Caco-2 (cell line): ENCODE measurements at regions not wholly inside any gene's neighbourhood (a gene's known extent, or its start where the extent isn't known, plus 50 kb on each side); places are given as distances from the start of the nearest gene placed in this dataset.

ENCODE experiments used
- BruUV-seq: library from RNA; stranded (reverse); fragments of 400-500 nt; replicated peaks from 2 replicates; lab custom pipeline; 2021; lab: Mats Ljungman, UMichigan
- CTCF ChIA-PET: fragments of 300-600 bp; sonication (Branson Sonifier 250); formaldehyde crosslinking; loops from one replicate; lab custom pipeline; 2022; ENCODE audit warnings: antibody characterized with exemption; lab: Charles Lee
- POLR2A ChIA-PET: fragments of 300-600 bp; sonication (Branson Sonifier 250); formaldehyde crosslinking; loops from one replicate; lab custom pipeline; 2022; ENCODE audit warnings: antibody characterized with exemption; lab: Charles Lee
- DNase-seq, 2 experiments: peaks; one replicate each; pipeline versions ENCODE4 v3.0.0 to v3.0.0-alpha.2; 2020 to 2022
- H3K27me3 ChIP-seq: replicated peaks from 2 replicates; pipeline ENCODE4 v1.6.0; 2011; ENCODE audit warnings: low read length; ENCODE audit not compliant: control insufficient read depth, insufficient read depth
- H3K36me3 ChIP-seq: 2 replicates; pipeline ENCODE4 v1.5.1; 2011; ENCODE audit warnings: low read length; ENCODE audit not compliant: control insufficient read depth, insufficient read depth
- H3K4me1 ChIP-seq: fragments of 250-450 bp; sonication (Bioruptor Pico); 2 replicates; pipeline ENCODE4 v1.5.1; 2020; ENCODE audit warnings: mild to moderate bottlenecking
- H3K4me3 ChIP-seq: 2 replicates; pipeline ENCODE4 v1.5.1; 2011; ENCODE audit warnings: low read depth, mild to moderate bottlenecking, control low read depth, low read length
- H3K9me3 ChIP-seq: fragments of 250-450 bp; sonication (Bioruptor Pico); 2 replicates; pipeline ENCODE4 v1.5.1; 2020; ENCODE audit warnings: mild to moderate bottlenecking, moderate library complexity
- H3K27ac Mint-ChIP-seq: one replicate; pipeline ENCODE4 v1.8.0; 2022; ENCODE audit warnings: mixed read lengths; ENCODE audit not compliant: unreplicated experiment
- H3K27me3 Mint-ChIP-seq: one replicate; pipeline ENCODE4 v1.8.0; 2022; ENCODE audit warnings: mixed read lengths; ENCODE audit not compliant: insufficient read depth, unreplicated experiment
- H3K36me3 Mint-ChIP-seq: one replicate; pipeline ENCODE4 v1.8.0; 2022; ENCODE audit warnings: mild to moderate bottlenecking, mixed read lengths; ENCODE audit not compliant: insufficient read depth, unreplicated experiment
- H3K4me1 Mint-ChIP-seq: one replicate; pipeline ENCODE4 v1.8.0; 2022; ENCODE audit warnings: low read depth, mixed read lengths; ENCODE audit not compliant: unreplicated experiment
- H3K4me3 Mint-ChIP-seq: one replicate; pipeline ENCODE4 v1.8.0; 2022; ENCODE audit warnings: mild to moderate bottlenecking, moderate library complexity, mixed read lengths; ENCODE audit not compliant: unreplicated experiment
- H3K9me3 Mint-ChIP-seq: one replicate; pipeline ENCODE4 v1.8.0; 2022; ENCODE audit warnings: mixed read lengths; ENCODE audit not compliant: unreplicated experiment
- intact Hi-C: fragments of 100-400 bp; cut with micrococcal nuclease; formaldehyde crosslinking; loops from one replicate; pipeline ENCODE4 v1.10.0; 2022; ENCODE audit not compliant: unreplicated experiment
- TF ChIP-seq, protein P1 (sequence below), 2 experiments: fragments of 200-600 bp in 1 of 2; IDR thresholded peaks; 1 replicate in 1 of 2; 2 replicates in 1 of 2; pipeline versions ENCODE4 v1.5.1 to v1.8.0; 2011 to 2022; ENCODE audit warnings: antibody characterized with exemption in 1 of 2, control low read depth in 1 of 2, inconsistent platforms in 1 of 2, low read depth in 1 of 2, low read length in 1 of 2, mild to moderate bottlenecking in 1 of 2, moderate library complexity in 1 of 2; ENCODE audit not compliant: insufficient read depth in 1 of 2, severe bottlenecking in 1 of 2, unreplicated experiment in 1 of 2

DNA sequence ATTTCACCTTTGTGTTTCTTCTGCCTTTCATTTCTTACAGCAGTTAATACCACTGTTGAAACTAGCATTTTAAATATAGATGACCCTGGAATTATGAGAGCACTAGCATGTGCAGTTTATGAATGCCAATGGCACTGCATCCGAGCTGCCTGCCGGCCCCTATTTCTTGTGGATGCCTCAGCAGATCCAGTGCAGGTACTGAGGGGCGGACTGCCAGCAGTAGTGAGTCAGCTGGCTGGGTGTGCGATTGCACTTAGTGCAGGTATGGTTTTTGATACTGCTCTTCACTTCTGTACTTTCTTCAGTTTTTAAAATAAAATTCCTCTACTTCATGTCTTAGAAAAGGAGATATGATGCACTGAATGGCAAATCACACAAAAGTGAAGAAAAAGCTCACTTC lies 453.0 kb downstream of the DIPK2A start:
- intact Hi-C loops, result no loop called here
- H3K9me3 Mint-ChIP-seq, result no peaks in the 10 kb centered on the region
- DNase-seq, result no peak
- BruUV-seq, result no TSS peak
- H3K36me3 Mint-ChIP-seq, result no peaks in the 10 kb centered on the region
- no peaks in the 10 kb centered on the region for H3K4me1 Mint-ChIP-seq
- TF ChIP-seq, protein P1, sequence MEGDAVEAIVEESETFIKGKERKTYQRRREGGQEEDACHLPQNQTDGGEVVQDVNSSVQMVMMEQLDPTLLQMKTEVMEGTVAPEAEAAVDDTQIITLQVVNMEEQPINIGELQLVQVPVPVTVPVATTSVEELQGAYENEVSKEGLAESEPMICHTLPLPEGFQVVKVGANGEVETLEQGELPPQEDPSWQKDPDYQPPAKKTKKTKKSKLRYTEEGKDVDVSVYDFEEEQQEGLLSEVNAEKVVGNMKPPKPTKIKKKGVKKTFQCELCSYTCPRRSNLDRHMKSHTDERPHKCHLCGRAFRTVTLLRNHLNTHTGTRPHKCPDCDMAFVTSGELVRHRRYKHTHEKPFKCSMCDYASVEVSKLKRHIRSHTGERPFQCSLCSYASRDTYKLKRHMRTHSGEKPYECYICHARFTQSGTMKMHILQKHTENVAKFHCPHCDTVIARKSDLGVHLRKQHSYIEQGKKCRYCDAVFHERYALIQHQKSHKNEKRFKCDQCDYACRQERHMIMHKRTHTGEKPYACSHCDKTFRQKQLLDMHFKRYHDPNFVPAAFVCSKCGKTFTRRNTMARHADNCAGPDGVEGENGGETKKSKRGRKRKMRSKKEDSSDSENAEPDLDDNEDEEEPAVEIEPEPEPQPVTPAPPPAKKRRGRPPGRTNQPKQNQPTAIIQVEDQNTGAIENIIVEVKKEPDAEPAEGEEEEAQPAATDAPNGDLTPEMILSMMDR (IDR thresholded peaks at IDR 0.05; ENCODE audit: insufficient read depth in 1 of 2, low read depth in 1 of 2, low read length in 1 of 2, severe bottlenecking in 1 of 2, unreplicated experiment in 1 of 2), result no peak
- ChIA-PET POLR2A (no interaction called here), CTCF (no interaction called here)
- no peaks in the 10 kb centered on the region for H3K9me3 ChIP-seq
- H3K36me3 ChIP-seq, result no peaks in the 10 kb centered on the region
- no peaks in the 10 kb centered on the region for H3K4me1 ChIP-seq
- H3K4me3 ChIP-seq, result no peak overlapping the region
- H3K27me3 Mint-ChIP-seq, result no peaks in the 10 kb centered on the region
- H3K27ac Mint-ChIP-seq, result no peak overlapping the region
- no peak overlapping the region for H3K4me3 Mint-ChIP-seq
- no peaks in the 10 kb centered on the region for H3K27me3 ChIP-seq

DNA sequence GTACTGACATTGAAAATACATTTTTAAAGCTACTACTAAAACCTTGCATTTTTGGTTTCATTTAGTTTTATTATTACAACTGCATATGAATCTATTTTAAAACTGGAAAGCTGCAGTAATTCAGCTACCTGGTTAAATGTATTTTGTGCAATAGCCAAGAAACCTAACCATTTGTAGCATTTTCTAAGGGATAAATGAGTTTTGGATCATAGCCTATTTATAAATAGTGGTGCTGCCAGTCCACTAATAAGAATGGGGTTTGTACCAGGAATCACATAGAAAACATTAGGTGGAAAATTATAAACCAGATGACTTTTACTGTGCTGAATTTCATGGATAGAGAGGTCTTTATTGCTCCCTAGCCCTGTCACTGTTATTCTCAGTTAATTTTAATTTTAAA lies 454.7 kb downstream of the DIPK2A start:
- H3K27me3 ChIP-seq, result no peaks in the 10 kb centered on the region
- H3K27ac Mint-ChIP-seq, result no peak overlapping the region
- ChIA-PET POLR2A (no interaction called here), CTCF (no interaction called here)
- no peak overlapping the region for H3K4me3 ChIP-seq
- TF ChIP-seq, protein P1 (IDR thresholded peaks at IDR 0.05; ENCODE audit: insufficient read depth in 1 of 2, low read depth in 1 of 2, low read length in 1 of 2, severe bottlenecking in 1 of 2, unreplicated experiment in 1 of 2), result no peak
- H3K36me3 ChIP-seq, result no peaks in the 10 kb centered on the region
- no peaks in the 10 kb centered on the region for H3K36me3 Mint-ChIP-seq
- H3K9me3 Mint-ChIP-seq, result no peaks in the 10 kb centered on the region
- intact Hi-C loops, result no loop called here
- H3K9me3 ChIP-seq, result no peaks in the 10 kb centered on the region
- H3K4me1 ChIP-seq, result no peaks in the 10 kb centered on the region
- H3K27me3 Mint-ChIP-seq, result no peaks in the 10 kb centered on the region
- H3K4me3 Mint-ChIP-seq, result no peak overlapping the region
- no peak for DNase-seq
- no TSS peak for BruUV-seq
- H3K4me1 Mint-ChIP-seq, result no peaks in the 10 kb centered on the region

DNA sequence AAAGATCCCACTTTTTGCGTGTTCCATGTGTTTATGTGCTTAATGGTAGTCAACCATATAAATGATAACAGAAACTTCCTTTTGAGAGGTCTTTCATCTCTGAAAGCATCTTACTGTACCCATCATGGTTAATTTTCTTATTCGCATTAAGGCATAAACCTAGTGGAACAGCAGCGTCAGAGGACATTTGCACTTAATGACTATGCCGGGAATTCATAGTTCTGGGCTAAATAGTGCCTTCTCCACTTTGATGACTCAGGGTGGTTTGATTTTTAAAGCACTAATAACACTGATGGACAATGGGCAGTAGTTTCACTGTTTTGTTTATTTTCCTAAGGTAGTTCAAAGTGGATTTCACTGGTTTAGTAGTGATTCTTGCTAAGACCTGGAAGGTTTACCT lies 455.3 kb downstream of the DIPK2A start:
- ChIA-PET CTCF (no interaction called here), POLR2A (no interaction called here)
- H3K27me3 ChIP-seq, result no peaks in the 10 kb centered on the region
- BruUV-seq, result no TSS peak
- no peaks in the 10 kb centered on the region for H3K4me1 ChIP-seq
- Mint-ChIP-seq H3K36me3 (no peaks in the 10 kb centered on the region), H3K4me3 (no peak overlapping the region), H3K9me3 (no peaks in the 10 kb centered on the region), H3K27me3 (no peaks in the 10 kb centered on the region), H3K27ac (no peak overlapping the region), H3K4me1 (no peaks in the 10 kb centered on the region)
- H3K4me3 ChIP-seq, result no peak overlapping the region
- no peaks in the 10 kb centered on the region for H3K9me3 ChIP-seq
- TF ChIP-seq, protein P1 (IDR thresholded peaks at IDR 0.05; ENCODE audit: insufficient read depth in 1 of 2, low read depth in 1 of 2, low read length in 1 of 2, severe bottlenecking in 1 of 2, unreplicated experiment in 1 of 2), result no peak
- intact Hi-C loops, result no loop called here
- DNase-seq, result no peak
- H3K36me3 ChIP-seq, result no peaks in the 10 kb centered on the region
